ENCODE measurements at regions not wholly inside any gene's neighbourhood (a gene's known extent, or its start where the extent isn't known, plus 50 kb on each side); places are given as distances from the start of the nearest gene placed in this dataset.

GRCh38 chr7:157475095-157475494 lies 138.3 kb downstream of the DNAJB6 start:
- TF ChIP-seq EZH2 (IDR thresholded peaks at IDR 0.05; ENCODE audit: low read length, unreplicated experiment) (no peak), CTCF (conservative IDR thresholded peaks at IDR 0.05; ENCODE audit: low read depth, low read length) (no peak)
